ENCODE measurements at regions not wholly inside any gene's neighbourhood (a gene's known extent, or its start where the extent isn't known, plus 50 kb on each side); places are given as distances from the start of the nearest gene placed in this dataset.

DNA sequence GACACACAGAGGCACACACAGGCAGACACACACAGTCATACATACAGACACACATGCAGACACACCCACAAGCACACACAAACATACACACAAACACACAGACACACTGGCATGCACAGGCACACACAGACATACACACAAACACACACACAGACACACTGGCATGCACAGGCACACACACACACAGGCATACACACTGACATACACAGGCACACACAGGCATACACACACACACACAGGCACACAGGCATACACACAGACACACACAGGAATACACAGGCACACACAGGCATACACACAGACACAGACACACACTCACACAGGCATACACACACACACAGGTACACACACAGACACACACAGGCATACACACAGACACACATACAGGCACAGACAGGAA is 340.7 kb upstream of the VSTM2A start:
- TF ChIP-seq, protein P1, sequence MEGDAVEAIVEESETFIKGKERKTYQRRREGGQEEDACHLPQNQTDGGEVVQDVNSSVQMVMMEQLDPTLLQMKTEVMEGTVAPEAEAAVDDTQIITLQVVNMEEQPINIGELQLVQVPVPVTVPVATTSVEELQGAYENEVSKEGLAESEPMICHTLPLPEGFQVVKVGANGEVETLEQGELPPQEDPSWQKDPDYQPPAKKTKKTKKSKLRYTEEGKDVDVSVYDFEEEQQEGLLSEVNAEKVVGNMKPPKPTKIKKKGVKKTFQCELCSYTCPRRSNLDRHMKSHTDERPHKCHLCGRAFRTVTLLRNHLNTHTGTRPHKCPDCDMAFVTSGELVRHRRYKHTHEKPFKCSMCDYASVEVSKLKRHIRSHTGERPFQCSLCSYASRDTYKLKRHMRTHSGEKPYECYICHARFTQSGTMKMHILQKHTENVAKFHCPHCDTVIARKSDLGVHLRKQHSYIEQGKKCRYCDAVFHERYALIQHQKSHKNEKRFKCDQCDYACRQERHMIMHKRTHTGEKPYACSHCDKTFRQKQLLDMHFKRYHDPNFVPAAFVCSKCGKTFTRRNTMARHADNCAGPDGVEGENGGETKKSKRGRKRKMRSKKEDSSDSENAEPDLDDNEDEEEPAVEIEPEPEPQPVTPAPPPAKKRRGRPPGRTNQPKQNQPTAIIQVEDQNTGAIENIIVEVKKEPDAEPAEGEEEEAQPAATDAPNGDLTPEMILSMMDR (conservative IDR thresholded peaks at IDR 0.05; ENCODE audit: low read depth, low read length), result no peak
- TF ChIP-seq EZH2 (IDR thresholded peaks at IDR 0.05; ENCODE audit: low read length, unreplicated experiment), result no peak
